ENCODE measurements at regions not wholly inside any gene's neighbourhood (a gene's known extent, or its start where the extent isn't known, plus 50 kb on each side); places are given as distances from the start of the nearest gene placed in this dataset.
A peak's percentile ranks its signal among the peaks of the same experiment; 100 is the strongest.

DNA sequence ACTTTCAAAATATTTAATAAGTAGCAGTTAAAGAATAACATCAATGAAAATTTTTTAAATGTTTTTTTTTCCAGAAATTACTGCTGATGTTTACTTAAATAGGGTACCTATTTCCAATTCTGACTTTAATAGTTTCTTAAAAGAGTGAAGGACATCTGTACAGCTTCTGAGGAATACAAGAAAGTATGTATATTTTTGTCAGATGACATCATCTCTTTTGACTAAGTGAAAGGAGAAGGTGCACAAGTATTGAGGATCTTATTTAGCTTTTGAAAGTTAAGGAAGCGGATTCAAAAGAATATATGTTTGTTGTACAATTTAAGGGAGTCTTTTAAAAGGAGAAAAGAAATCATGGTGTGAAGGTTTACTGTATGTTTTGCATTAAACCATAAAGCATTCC, 90.0 kb upstream of the SLC35B3 start:
- TF ChIP-seq, protein P1, sequence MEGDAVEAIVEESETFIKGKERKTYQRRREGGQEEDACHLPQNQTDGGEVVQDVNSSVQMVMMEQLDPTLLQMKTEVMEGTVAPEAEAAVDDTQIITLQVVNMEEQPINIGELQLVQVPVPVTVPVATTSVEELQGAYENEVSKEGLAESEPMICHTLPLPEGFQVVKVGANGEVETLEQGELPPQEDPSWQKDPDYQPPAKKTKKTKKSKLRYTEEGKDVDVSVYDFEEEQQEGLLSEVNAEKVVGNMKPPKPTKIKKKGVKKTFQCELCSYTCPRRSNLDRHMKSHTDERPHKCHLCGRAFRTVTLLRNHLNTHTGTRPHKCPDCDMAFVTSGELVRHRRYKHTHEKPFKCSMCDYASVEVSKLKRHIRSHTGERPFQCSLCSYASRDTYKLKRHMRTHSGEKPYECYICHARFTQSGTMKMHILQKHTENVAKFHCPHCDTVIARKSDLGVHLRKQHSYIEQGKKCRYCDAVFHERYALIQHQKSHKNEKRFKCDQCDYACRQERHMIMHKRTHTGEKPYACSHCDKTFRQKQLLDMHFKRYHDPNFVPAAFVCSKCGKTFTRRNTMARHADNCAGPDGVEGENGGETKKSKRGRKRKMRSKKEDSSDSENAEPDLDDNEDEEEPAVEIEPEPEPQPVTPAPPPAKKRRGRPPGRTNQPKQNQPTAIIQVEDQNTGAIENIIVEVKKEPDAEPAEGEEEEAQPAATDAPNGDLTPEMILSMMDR (IDR thresholded peaks at IDR 0.05; ENCODE audit: low read depth, low read length, missing control alignments): no peak
- no peak for DNase-seq (ENCODE audit: low read depth)
- no peak overlapping the region for H3K4me3 ChIP-seq (ENCODE audit: low read depth, low read length)
- in situ Hi-C loops (cut with HindIII; ENCODE audit: low sequenced_read_pairs): no loop called here

DNA sequence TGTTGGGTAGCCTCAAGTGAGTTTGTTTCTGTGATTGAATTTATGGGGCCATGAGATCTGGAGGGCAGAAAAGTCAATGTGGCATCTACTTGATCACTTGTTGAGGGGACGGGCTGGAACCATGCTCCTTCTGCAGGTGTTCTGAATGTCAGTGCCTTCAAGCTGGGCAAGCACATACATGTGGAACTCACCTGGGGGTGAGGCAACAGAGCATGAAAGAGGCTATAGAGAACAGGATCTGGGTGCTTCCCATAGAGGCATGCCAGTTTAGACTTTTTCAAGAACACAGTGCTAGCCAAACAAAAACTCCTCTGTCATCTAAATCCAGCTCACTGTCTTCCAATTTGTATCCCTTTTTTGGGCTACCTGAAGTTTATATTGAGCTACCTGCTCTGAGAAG, 77.8 kb upstream of the SLC35B3 start:
- DNase-seq (ENCODE audit: low read depth): no peak
- TF ChIP-seq, protein P1 (IDR thresholded peaks at IDR 0.05; ENCODE audit: low read depth, low read length, missing control alignments): no peak
- in situ Hi-C loops (cut with HindIII; ENCODE audit: low sequenced_read_pairs): no loop called here
- no peak overlapping the region for H3K4me3 ChIP-seq (ENCODE audit: low read depth, low read length)

DNA sequence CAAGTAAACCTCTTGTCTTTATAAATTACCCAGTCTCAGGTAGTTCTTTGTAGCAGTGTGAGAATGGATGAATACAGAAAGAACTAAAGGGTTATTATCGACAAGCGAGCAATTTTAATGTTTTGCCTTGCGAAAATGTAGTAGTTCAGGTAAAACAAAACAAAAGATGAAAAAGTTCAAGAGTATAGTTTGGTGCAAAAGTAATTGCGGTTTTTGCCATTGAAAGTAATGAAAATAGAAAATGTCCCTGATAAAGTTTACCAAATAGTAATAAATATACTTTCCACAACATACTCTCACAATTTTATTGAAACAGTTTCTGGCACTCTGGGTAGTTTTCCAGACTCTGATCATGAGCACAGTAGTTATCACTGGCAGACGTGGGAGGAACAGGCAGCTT, 71.9 kb upstream of the SLC35B3 start:
- TF ChIP-seq, protein P1 (IDR thresholded peaks at IDR 0.05; ENCODE audit: low read depth, low read length, missing control alignments): no peak
- no peak for DNase-seq (ENCODE audit: low read depth)
- H3K4me3 ChIP-seq (ENCODE audit: low read depth, low read length): no peak overlapping the region
- in situ Hi-C loops (cut with HindIII; ENCODE audit: low sequenced_read_pairs): no loop called here

DNA sequence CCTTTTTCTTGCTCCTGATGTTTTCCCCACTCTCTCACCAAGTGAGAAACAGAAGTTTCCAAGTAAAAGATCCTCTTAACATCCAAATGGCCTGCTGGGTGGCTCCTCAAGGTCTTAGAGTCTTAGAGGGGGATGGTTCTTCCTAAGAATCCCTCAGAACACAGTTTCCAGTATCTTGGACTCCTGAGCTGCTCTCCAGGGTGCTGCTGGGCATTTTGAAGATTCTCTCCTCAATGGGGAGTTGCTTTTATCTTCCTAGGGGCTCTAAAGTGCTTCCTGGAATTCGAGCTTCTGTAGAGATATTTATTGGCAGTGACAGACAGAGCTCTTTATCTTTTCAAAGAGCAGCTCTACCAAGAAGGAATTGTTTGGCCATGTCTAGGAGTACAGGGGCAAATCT, 70.8 kb upstream of the SLC35B3 start:
- in situ Hi-C loops (cut with HindIII; ENCODE audit: low sequenced_read_pairs): no loop called here
- TF ChIP-seq, protein P1 (IDR thresholded peaks at IDR 0.05; ENCODE audit: low read depth, low read length, missing control alignments): no peak
- no peak for DNase-seq (ENCODE audit: low read depth)
- no peak overlapping the region for H3K4me3 ChIP-seq (ENCODE audit: low read depth, low read length)

DNA sequence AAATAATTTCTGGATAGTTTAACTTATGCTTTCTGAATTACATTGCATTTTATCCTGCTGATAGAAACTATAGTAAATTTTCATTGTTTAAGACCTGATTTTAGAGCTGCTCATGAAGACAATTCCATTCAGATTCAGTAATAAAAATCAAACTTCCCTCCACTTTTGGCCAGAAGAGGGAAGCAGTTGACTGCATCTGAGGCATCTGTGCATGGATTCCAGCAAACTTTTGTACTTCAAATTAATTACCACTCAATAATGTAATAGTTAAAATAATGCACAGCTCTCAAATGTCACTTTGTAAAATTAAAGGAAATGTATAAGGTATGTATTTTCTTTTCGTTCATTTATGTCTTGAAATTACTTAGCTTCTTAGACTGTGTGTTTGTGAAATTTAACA, 64.2 kb upstream of the SLC35B3 start:
- in situ Hi-C loops (cut with HindIII; ENCODE audit: low sequenced_read_pairs): no loop called here
- TF ChIP-seq, protein P1 (IDR thresholded peaks at IDR 0.05; ENCODE audit: low read depth, low read length, missing control alignments): peak; percentile 43
- no peak for DNase-seq (ENCODE audit: low read depth)
- no peak overlapping the region for H3K4me3 ChIP-seq (ENCODE audit: low read depth, low read length)

DNA sequence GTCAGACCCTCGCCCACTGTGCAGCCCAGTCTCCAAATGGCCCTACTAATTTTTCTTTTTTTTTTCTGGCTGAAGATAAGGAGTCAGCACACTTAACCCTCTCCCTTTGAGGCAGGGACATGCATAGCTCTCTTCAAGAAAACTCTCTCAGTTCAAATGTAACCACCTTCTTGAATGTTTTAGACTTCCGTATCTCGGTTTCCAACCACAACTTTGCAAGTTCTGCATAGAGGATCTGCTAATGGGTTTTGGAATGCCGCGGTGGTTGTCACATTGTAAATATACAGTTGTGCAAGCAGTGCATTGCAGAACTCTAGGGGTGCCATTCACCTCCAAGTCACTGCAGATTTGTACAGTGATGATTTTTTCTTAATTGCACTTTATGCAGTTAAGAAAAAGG, 59.4 kb upstream of the SLC35B3 start:
- no peak for DNase-seq (ENCODE audit: low read depth)
- TF ChIP-seq, protein P1 (IDR thresholded peaks at IDR 0.05; ENCODE audit: low read depth, low read length, missing control alignments): no peak
- H3K4me3 ChIP-seq (ENCODE audit: low read depth, low read length): no peak overlapping the region
- in situ Hi-C loops (cut with HindIII; ENCODE audit: low sequenced_read_pairs): no loop called here
